ENCODE measurements at regions not wholly inside any gene's neighbourhood (a gene's known extent, or its start where the extent isn't known, plus 50 kb on each side); places are given as distances from the start of the nearest gene placed in this dataset.

DNA sequence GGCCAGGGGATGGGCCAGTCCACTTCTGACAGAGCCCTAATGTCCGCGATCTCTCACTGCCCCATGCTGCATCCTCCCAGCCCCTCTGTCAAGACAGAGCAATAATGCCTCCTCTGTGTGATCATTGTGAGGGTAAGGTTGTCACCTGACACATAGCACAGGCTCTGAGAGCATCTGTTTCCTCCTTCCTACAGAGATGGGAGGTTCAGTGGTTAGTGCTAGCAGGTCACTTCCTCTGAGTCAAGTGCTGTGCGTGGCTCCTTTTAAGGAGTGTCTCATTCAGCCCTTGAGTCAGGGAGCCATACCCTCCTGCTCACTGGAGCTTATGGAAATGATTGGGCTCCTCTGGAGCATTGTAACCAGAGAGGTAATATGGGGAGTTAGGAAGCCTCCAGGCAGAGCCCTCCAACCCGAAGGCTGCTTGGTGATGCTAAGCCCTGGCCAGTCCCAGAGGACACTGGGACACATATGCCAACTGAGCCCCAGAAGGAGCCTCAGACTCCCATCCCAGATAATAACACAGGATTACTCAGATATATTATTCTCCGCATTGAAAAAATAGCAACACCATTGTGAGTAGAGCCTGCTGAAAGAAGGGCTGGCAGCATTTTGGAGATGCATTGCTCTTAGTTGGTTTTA is 189.0 kb downstream of the GALNT1 start:
- 61 to 70% (median 67%) methylated on average over 4 to 5 of the region's 5 CpGs for WGBS, 4 donors
- H3K27me3 ChIP-seq: no peaks in the 10 kb centered on the region
- no peaks in the 10 kb centered on the region for H3K9me3 ChIP-seq
- DNase-seq: no peak
- TF ChIP-seq, protein P1, sequence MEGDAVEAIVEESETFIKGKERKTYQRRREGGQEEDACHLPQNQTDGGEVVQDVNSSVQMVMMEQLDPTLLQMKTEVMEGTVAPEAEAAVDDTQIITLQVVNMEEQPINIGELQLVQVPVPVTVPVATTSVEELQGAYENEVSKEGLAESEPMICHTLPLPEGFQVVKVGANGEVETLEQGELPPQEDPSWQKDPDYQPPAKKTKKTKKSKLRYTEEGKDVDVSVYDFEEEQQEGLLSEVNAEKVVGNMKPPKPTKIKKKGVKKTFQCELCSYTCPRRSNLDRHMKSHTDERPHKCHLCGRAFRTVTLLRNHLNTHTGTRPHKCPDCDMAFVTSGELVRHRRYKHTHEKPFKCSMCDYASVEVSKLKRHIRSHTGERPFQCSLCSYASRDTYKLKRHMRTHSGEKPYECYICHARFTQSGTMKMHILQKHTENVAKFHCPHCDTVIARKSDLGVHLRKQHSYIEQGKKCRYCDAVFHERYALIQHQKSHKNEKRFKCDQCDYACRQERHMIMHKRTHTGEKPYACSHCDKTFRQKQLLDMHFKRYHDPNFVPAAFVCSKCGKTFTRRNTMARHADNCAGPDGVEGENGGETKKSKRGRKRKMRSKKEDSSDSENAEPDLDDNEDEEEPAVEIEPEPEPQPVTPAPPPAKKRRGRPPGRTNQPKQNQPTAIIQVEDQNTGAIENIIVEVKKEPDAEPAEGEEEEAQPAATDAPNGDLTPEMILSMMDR (IDR thresholded peaks at IDR 0.05): no peak
- TF ChIP-seq POLR2A (IDR thresholded peaks at IDR 0.05): no peak
- H3K27ac ChIP-seq: no peak overlapping the region
- intact Hi-C loops (cut with DNase I): loop anchor here in 1 of 10 donors (10.0 kb wide), 1 partner anchor 64 kb away; no protein-coding TSS in a partner anchor
- no peaks in the 10 kb centered on the region for H3K36me3 ChIP-seq
- no peaks in the 10 kb centered on the region for H3K4me1 ChIP-seq
- H3K4me3 ChIP-seq: no peak overlapping the region
- no peak for ATAC-seq

DNA sequence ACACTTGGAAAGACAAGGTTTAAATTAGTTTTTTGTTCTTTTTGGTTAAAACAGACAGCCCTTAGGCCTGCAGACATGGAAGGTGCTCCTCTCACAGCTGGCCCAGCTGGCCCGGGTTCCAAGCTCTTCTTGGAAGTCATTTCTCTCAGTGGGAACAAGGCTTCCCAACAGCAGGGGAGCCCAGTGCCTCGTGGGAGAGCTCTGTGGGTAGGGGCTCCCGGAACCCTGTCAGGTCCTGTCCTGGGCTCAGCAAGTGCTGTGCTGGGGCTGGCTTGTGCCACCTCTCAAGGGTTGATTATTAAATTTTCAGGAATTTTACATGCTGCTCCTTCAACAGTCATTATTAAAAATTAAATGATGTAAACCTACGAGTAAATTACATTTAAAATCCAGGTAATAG is 189.6 kb downstream of the GALNT1 start:
- H3K9me3 ChIP-seq: no peaks in the 10 kb centered on the region
- no peak for TF ChIP-seq POLR2A (IDR thresholded peaks at IDR 0.05)
- TF ChIP-seq, protein P1 (IDR thresholded peaks at IDR 0.05): no peak
- H3K27me3 ChIP-seq: no peaks in the 10 kb centered on the region
- intact Hi-C loops (cut with DNase I): loop anchor here in 1 of 10 donors (10.0 kb wide), 1 partner anchor 64 kb away; no protein-coding TSS in a partner anchor
- H3K27ac ChIP-seq: no peak overlapping the region
- whole genome bisulfite sequencing, 4 donors: 73 to 82% (median 79%) methylated on average over 4 of the region's 4 CpGs
- no peak for ATAC-seq
- no peaks in the 10 kb centered on the region for H3K36me3 ChIP-seq
- peaks cover 0 to 2% (median 0%) of the 10 kb centered on the region in 12 donors for H3K4me1 ChIP-seq
- no peak for DNase-seq
- no peak overlapping the region for H3K4me3 ChIP-seq

DNA sequence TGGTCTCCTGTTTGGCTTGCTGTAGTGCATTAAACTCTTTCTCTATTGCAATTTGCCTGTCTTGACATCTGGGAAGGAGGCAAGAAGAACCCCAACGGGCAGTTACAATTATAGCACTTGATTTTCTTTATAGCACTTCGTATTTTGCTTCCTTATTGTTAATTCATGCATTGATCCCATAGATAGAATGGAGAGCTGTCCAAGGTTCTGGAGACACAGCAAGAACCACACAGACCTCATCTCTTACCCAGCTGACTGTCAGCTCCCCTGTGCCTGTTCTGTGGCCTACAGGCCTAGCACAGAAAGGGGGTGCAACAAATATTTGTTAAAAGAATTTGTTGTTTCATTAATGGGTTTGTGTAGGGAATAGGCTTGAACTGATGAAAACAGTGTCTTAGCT is 194.3 kb downstream of the GALNT1 start:
- 38 to 52% (median 43%) methylated on average over 2 of the region's 2 CpGs for WGBS, 4 donors

DNA sequence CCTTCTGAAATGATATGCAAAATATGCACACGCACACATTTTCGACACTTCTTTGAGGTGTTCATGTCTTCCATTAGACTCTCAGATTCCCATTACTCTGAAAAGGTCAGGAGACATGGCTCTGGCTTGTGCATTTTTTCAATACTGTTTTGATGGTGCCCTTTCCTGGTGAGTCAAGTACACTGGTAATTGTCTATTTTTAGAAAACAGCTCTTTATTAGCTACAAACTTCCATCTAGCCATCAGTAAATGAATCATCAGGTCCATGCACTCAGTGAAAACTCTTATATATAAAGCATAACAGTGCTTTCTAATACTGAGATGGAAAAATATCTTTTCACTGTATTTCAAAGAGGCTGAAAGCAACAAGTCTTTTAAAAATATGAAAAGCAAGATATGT is 194.9 kb downstream of the GALNT1 start:
- ATAC-seq (peak in 1 of 4 donors; percentile 61), DNase-seq (no peak)
- Histone ChIP-seq H3K36me3 (no peaks in the 10 kb centered on the region), H3K9me3 (no peaks in the 10 kb centered on the region), H3K27ac (no peak overlapping the region), H3K4me1 (peaks cover 0 to 5% (median 0%) of the 10 kb centered on the region in 12 donors), H3K4me3 (no peak overlapping the region), H3K27me3 (peaks cover 0 to 3% (median 0%) of the 10 kb centered on the region in 9 donors)
- intact Hi-C loops (cut with DNase I): loop anchor here in 1 of 10 donors (5.0 to 10.0 kb wide), 2 partner anchors 36 to 58 kb away; no protein-coding TSS in a partner anchor
- WGBS, 4 donors: 88 to 94% (median 93%) methylated on average over 2 of the region's 2 CpGs
- TF ChIP-seq POLR2A (IDR thresholded peaks at IDR 0.05): no peak
- TF ChIP-seq, protein P1 (IDR thresholded peaks at IDR 0.05): no peak

More for the DNA sequence above, 194.3 kb downstream of the GALNT1 start:
- DNase-seq (no peak), ATAC-seq (no peak)
- H3K4me1 ChIP-seq: peaks cover 0 to 5% (median 0%) of the 10 kb centered on the region in 12 donors
- H3K27me3 ChIP-seq: peaks cover 0 to 3% (median 0%) of the 10 kb centered on the region in 9 donors
- no peak overlapping the region for H3K27ac ChIP-seq
- H3K9me3 ChIP-seq: no peaks in the 10 kb centered on the region
- intact Hi-C loops (cut with DNase I): loop anchor here in 1 of 10 donors (5.0 to 10.0 kb wide), 2 partner anchors 36 to 59 kb away; no protein-coding TSS in a partner anchor
- no peaks in the 10 kb centered on the region for H3K36me3 ChIP-seq
- TF ChIP-seq POLR2A (IDR thresholded peaks at IDR 0.05): no peak
- TF ChIP-seq, protein P1 (IDR thresholded peaks at IDR 0.05): no peak
- no peak overlapping the region for H3K4me3 ChIP-seq

All from heart left ventricle (tissue), 16 donors.